H1 (cell line): ENCODE measurements at regions not wholly inside any gene's neighbourhood (a gene's known extent, or its start where the extent isn't known, plus 50 kb on each side); places are given as distances from the start of the nearest gene placed in this dataset. TPM values are rescaled to one million over a fixed set of nuclear protein-coding genes. Genes with fewer than 3 reads are reported as not detected.

Experiments used
- small RNA-seq: library from polyadenylated mRNA; stranded (forward); fragments of <200 nt; extraction: miRNeasy Mini kit (QIAGEN cat#:217004); gene quantifications from one replicate; pipeline ENCODE3, GENCODE V24; 2013; ENCODE audit not compliant: insufficient read depth

Small RNA genes lying in the stretch of these regions (small RNA-seq; reads per million reads assigned to genes)
- not detected for gene RN7SL366P
